Ovary (tissue), 7 donors: ENCODE measurements at regions not wholly inside any gene's neighbourhood (a gene's known extent, or its start where the extent isn't known, plus 50 kb on each side); places are given as distances from the start of the nearest gene placed in this dataset.

Experiments used
- DNase-seq, 5 donors: peaks; one replicate each; pipeline ENCODE4 v3.0.0-alpha.2; 2019 to 2020
- H3K27ac ChIP-seq, 2 donors: fragments of 200-600 bp; one replicate each; pipeline versions ENCODE4 v1.5.1 to v1.8.0; 2019 to 2022
- H3K27me3 ChIP-seq: fragments of 200-600 bp; one replicate; pipeline ENCODE4 v1.8.0; 2022
- H3K36me3 ChIP-seq: fragments of 200-600 bp; sonication (generic); one replicate; pipeline ENCODE4 v1.5.1; 2019
- H3K4me1 ChIP-seq: one replicate; pipeline ENCODE4 v1.8.1; 2013; ENCODE audit warnings: mild to moderate bottlenecking, moderate library complexity; ENCODE audit not compliant: insufficient read depth
- H3K4me3 ChIP-seq: fragments of 200-600 bp; sonication (generic); one replicate; pipeline ENCODE4 v1.5.1; 2017
- H3K9me3 ChIP-seq, 2 donors: fragments of 200-600 bp in 1 of 2; sonication (generic) in 1 of 2; one replicate each; pipeline versions ENCODE4 v1.5.1 to v1.8.1; 2013 to 2019; ENCODE audit warnings: mild to moderate bottlenecking in 1 of 2, moderate library complexity in 1 of 2
- EP300 ChIP-seq: sonication (generic); formaldehyde crosslinking; IDR thresholded peaks from one replicate; pipeline ENCODE4 v1.6.1; 2017; ENCODE audit warnings: antibody characterized with exemption
- POLR2A ChIP-seq: fragments of 450-650 bp; IDR thresholded peaks from one replicate; pipeline ENCODE4 v1.6.1; 2017; ENCODE audit warnings: antibody characterized with exemption, mild to moderate bottlenecking, moderate library complexity
- WGBS, 3 donors: extraction: QIAGEN DNeasy Blood & Tissue Kit in 1 of 3; methylation state at CpG; one replicate each; pipeline versions ENCODE4 v1.1.5 to v1.1.7; 2013 to 2017; 5-methylcytosine and 5-hydroxymethylcytosine counted together
- intact Hi-C, 4 donors: fragments of 100-400 bp; cut with DNase I; formaldehyde crosslinking; loops; one replicate each; pipeline versions ENCODE4 v1.11.0 to v1.15.1; 2022 to 2023
- TF ChIP-seq, protein P1 (sequence below), 3 donors: fragments of 450-650 bp in 2 of 3; fragments of 200-600 bp in 1 of 3; IDR thresholded peaks; one replicate each; pipeline versions ENCODE4 v1.5.1 to v1.8.0; 2016 to 2022; ENCODE audit warnings: antibody characterized with exemption in 3 of 3, mild to moderate bottlenecking in 1 of 3
- donor health status: DM: no; HTN: no; CAD: no; lungs with moderate emphysema.
- donor health status: DM: no; HTN: no; CAD: no.
- donor health status: Bipolar disorder and iron deficiency.
- donor health status: DM: no; HTN: no; CAD: no.
- donor health status: DM: yes; HTN: yes; CAD: no.

- H3K4me1 ChIP-seq, result no peaks in the 10 kb centered on the region
- no peaks in the 10 kb centered on the region for H3K27me3 ChIP-seq
- H3K36me3 ChIP-seq, result no peaks in the 10 kb centered on the region
- intact Hi-C loops, result no loop called here
- no peak for DNase-seq
- H3K4me3 ChIP-seq, result no peak overlapping the region
- TF ChIP-seq, protein P1, sequence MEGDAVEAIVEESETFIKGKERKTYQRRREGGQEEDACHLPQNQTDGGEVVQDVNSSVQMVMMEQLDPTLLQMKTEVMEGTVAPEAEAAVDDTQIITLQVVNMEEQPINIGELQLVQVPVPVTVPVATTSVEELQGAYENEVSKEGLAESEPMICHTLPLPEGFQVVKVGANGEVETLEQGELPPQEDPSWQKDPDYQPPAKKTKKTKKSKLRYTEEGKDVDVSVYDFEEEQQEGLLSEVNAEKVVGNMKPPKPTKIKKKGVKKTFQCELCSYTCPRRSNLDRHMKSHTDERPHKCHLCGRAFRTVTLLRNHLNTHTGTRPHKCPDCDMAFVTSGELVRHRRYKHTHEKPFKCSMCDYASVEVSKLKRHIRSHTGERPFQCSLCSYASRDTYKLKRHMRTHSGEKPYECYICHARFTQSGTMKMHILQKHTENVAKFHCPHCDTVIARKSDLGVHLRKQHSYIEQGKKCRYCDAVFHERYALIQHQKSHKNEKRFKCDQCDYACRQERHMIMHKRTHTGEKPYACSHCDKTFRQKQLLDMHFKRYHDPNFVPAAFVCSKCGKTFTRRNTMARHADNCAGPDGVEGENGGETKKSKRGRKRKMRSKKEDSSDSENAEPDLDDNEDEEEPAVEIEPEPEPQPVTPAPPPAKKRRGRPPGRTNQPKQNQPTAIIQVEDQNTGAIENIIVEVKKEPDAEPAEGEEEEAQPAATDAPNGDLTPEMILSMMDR (IDR thresholded peaks at IDR 0.05), result no peak
- no peak for TF ChIP-seq EP300
- TF ChIP-seq POLR2A, result no peak
- H3K27ac ChIP-seq, result no peak overlapping the region
- no peaks in the 10 kb centered on the region for H3K9me3 ChIP-seq
Observed at GRCh38 chr20:10752206-10752605, 78.4 kb upstream of the JAG1 start.

- H3K27me3 ChIP-seq, result no peaks in the 10 kb centered on the region
- intact Hi-C loops, result no loop called here
- no peak for DNase-seq
- TF ChIP-seq POLR2A (no peak), EP300 (no peak)
- TF ChIP-seq, protein P1 (IDR thresholded peaks at IDR 0.05), result no peak
- H3K4me3 ChIP-seq, result no peak overlapping the region
- 31 to 37% (median 35%) methylated on average over 2 of the region's 2 CpGs for WGBS, 3 donors
- no peaks in the 10 kb centered on the region for H3K9me3 ChIP-seq
- no peak overlapping the region for H3K27ac ChIP-seq
- H3K4me1 ChIP-seq, result no peaks in the 10 kb centered on the region
- H3K36me3 ChIP-seq, result no peaks in the 10 kb centered on the region
Observed at GRCh38 chr20:10754824-10755223, 81.0 kb upstream of the JAG1 start.

GRCh38 chr20:10758446-10758845 lies 84.6 kb upstream of the JAG1 start:
- Histone ChIP-seq H3K27ac (no peak overlapping the region), H3K9me3 (no peaks in the 10 kb centered on the region), H3K4me3 (no peak overlapping the region), H3K4me1 (no peaks in the 10 kb centered on the region), H3K36me3 (no peaks in the 10 kb centered on the region), H3K27me3 (no peaks in the 10 kb centered on the region)
- no peak for TF ChIP-seq EP300
- TF ChIP-seq, protein P1 (IDR thresholded peaks at IDR 0.05), result no peak
- TF ChIP-seq POLR2A, result no peak
- 86 to 96% (median 90%) methylated on average over 4 of the region's 4 CpGs for WGBS, 3 donors
- intact Hi-C loops, result no loop called here
- no peak for DNase-seq

GRCh38 chr20:10761232-10761631 lies 87.4 kb upstream of the JAG1 start:
- intact Hi-C loops, result no loop called here
- no peaks in the 10 kb centered on the region for H3K9me3 ChIP-seq
- no peaks in the 10 kb centered on the region for H3K4me1 ChIP-seq
- no peak for DNase-seq
- H3K27me3 ChIP-seq, result no peaks in the 10 kb centered on the region
- H3K4me3 ChIP-seq, result no peak overlapping the region
- WGBS, 3 donors, result 71 to 78% (median 74%) methylated on average over 8 of the region's 8 CpGs
- no peaks in the 10 kb centered on the region for H3K36me3 ChIP-seq
- TF ChIP-seq EP300 (no peak), POLR2A (no peak)
- TF ChIP-seq, protein P1 (IDR thresholded peaks at IDR 0.05), result no peak
- no peak overlapping the region for H3K27ac ChIP-seq

DNA sequence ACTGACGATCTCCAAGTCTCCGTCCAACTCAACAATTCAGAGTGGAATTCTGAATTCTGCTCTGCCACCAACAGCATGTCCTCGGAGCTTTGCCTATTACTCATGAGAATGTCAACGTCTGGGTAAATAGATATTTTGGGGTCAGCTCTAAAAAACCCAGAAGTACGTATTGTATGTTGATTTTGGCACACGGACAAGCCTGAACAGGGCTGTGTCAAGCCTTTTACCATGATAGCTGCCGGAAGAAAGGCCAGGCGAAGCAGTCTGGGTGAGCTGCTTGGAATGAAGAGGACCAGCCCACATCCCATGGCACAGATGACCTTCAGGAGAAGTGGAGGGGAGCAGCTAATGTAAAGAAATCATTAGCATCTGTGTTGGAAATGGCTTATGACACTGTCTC lies 88.0 kb upstream of the JAG1 start:
- TF ChIP-seq POLR2A (no peak), EP300 (no peak)
- TF ChIP-seq, protein P1 (IDR thresholded peaks at IDR 0.05), result no peak
- WGBS, 3 donors, result 69 to 78% (median 71%) methylated on average over 8 of the region's 8 CpGs
- H3K4me3 ChIP-seq, result no peak overlapping the region
- no peaks in the 10 kb centered on the region for H3K27me3 ChIP-seq
- no peaks in the 10 kb centered on the region for H3K36me3 ChIP-seq
- no peak for DNase-seq
- no peaks in the 10 kb centered on the region for H3K9me3 ChIP-seq
- no peak overlapping the region for H3K27ac ChIP-seq
- no peaks in the 10 kb centered on the region for H3K4me1 ChIP-seq
- intact Hi-C loops, result no loop called here
